ENCODE measurements at regions not wholly inside any gene's neighbourhood (a gene's known extent, or its start where the extent isn't known, plus 50 kb on each side); places are given as distances from the start of the nearest gene placed in this dataset.

DNA sequence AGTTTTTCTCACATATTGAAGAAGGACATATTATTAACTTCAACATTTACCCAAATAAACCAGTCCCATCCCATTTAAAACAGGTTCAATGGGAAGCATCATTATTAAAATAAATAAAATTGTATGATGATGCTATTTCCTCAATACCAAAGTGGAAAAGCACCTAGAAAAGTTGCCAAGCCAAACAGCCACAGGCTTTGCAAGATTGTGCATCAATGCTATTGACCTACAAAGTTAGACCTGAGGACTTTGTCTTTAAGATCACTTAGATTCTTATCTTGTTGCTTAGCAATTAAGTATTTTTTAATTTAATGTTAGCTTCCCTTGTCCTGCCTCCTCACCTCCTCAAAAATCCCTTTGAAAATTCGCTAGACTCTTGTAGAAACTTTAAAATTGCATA, 132.1 kb downstream of the SAMD5 start:
- no peak for TF ChIP-seq POLR2A (IDR thresholded peaks at IDR 0.05; ENCODE audit: low read length)
- no peak for TF ChIP-seq GATA1 (IDR thresholded peaks at IDR 0.05; ENCODE audit: low read depth, low read length)
